SU-DHL-6 (cell line): ENCODE measurements at regions not wholly inside any gene's neighbourhood (a gene's known extent, or its start where the extent isn't known, plus 50 kb on each side); places are given as distances from the start of the nearest gene placed in this dataset.

Experiments
- H2AFZ ChIP-seq: fragments of 200-600 bp; sonication (generic); 2 replicates; pipeline ENCODE4 v1.6.1; 2014; ENCODE audit warnings: low read depth, mild to moderate bottlenecking, moderate library complexity, mixed read lengths, antibody characterized with exemption, low read length; ENCODE audit not compliant: severe bottlenecking
- H3F3A ChIP-seq: fragments of 200-600 bp; shearing (Covaris generic); 2 replicates; pipeline ENCODE4 v1.6.0; 2016; ENCODE audit warnings: antibody characterized with exemption, mild to moderate bottlenecking; ENCODE audit not compliant: insufficient read depth
- H3K27ac ChIP-seq: fragments of 200-600 bp; sonication (generic); 2 replicates; pipeline ENCODE4 v1.5.1; 2016; ENCODE audit warnings: low read depth, mild to moderate bottlenecking, low read length, moderate library complexity, mixed read lengths
- H3K27me3 ChIP-seq: fragments of 200-600 bp; sonication (generic), shearing (Covaris generic); 2 replicates; pipeline ENCODE4 v1.6.0; 2014; ENCODE audit warnings: mild to moderate bottlenecking, low read length
- H3K36me3 ChIP-seq: fragments of 200-600 bp; sonication (generic); 2 replicates; pipeline ENCODE4 v1.6.1; 2014; ENCODE audit warnings: mild to moderate bottlenecking, low read length, mixed read lengths
- H3K4me2 ChIP-seq: fragments of 300-600, 200-600 bp; shearing (Covaris generic), sonication (generic); 2 replicates; pipeline ENCODE4 v1.6.0; 2014; ENCODE audit warnings: low read length, low read depth, mild to moderate bottlenecking; ENCODE audit not compliant: poor library complexity, severe bottlenecking
- H3K4me3 ChIP-seq: fragments of 200-600 bp; sonication (generic); 2 replicates; pipeline ENCODE4 v1.5.1; 2014; ENCODE audit warnings: antibody characterized with exemption, low read length, mild to moderate bottlenecking, mixed read lengths; ENCODE audit not compliant: insufficient read depth, poor library complexity, severe bottlenecking
- H3K79me2 ChIP-seq: fragments of 200-600 bp; sonication (generic); 2 replicates; pipeline ENCODE4 v1.6.1; 2014; ENCODE audit warnings: mild to moderate bottlenecking, low read length, moderate library complexity; ENCODE audit not compliant: insufficient read depth
- H3K9ac ChIP-seq: fragments of 200-600 bp; sonication (generic); 2 replicates; pipeline ENCODE4 v1.7.0; 2014; ENCODE audit warnings: mild to moderate bottlenecking, low read length
- H3K9me2 ChIP-seq: fragments of 200-600 bp; sonication (generic); replicated peaks from 2 replicates; pipeline ENCODE4 v1.6.1; 2014; ENCODE audit warnings: low read length; ENCODE audit not compliant: insufficient read depth
- H3K9me3 ChIP-seq: fragments of 200-600 bp; sonication (generic); 2 replicates; pipeline ENCODE4 v1.6.1; 2014; ENCODE audit warnings: low read length, mixed read lengths; ENCODE audit not compliant: insufficient read depth
- H4K20me1 ChIP-seq: fragments of 200-600 bp; sonication (generic); 2 replicates; pipeline ENCODE4 v1.6.1; 2014; ENCODE audit warnings: low read depth, mild to moderate bottlenecking, antibody characterized with exemption, low read length, moderate library complexity, mixed read lengths
- CTCF ChIP-seq: fragments of 200-600 bp; sonication (generic); IDR thresholded peaks from one replicate; pipeline ENCODE4 v1.5.1; 2017; ENCODE audit warnings: antibody characterized with exemption, mild to moderate bottlenecking, low read length, moderate library complexity; ENCODE audit not compliant: insufficient read depth, poor library complexity, severe bottlenecking
- EZH2phosphoT487 ChIP-seq: fragments of 200-600 bp; sonication (generic), shearing (Covaris generic); conservative IDR thresholded peaks from 2 replicates; pipeline ENCODE4 v1.6.1; 2018; ENCODE audit warnings: mild to moderate bottlenecking, antibody characterized with exemption, low read length, moderate library complexity, mixed read lengths

GRCh38 chr11:81219661-81220060 lies 1514.0 kb downstream of the FAM181B start:
- Histone ChIP-seq H3F3A (no peaks in the 10 kb centered on the region), H3K4me2 (no peak overlapping the region), H3K9me2 (no peaks in the 10 kb centered on the region), H3K79me2 (no peaks in the 10 kb centered on the region), H3K9me3 (no peaks in the 10 kb centered on the region), H3K36me3 (no peaks in the 10 kb centered on the region), H3K27ac (no peak overlapping the region), H4K20me1 (no peaks in the 10 kb centered on the region), H2AFZ (no peak overlapping the region), H3K4me3 (no peak overlapping the region), H3K27me3 (no peaks in the 10 kb centered on the region), H3K9ac (no peak overlapping the region)
- TF ChIP-seq EZH2phosphoT487, result no peak
- no peak for TF ChIP-seq CTCF

GRCh38 chr11:81218440-81218839 lies 1515.2 kb downstream of the FAM181B start:
- Histone ChIP-seq H3F3A (no peaks in the 10 kb centered on the region), H3K27ac (no peak overlapping the region), H3K4me2 (no peak overlapping the region), H3K9ac (no peak overlapping the region), H3K27me3 (no peaks in the 10 kb centered on the region), H3K36me3 (no peaks in the 10 kb centered on the region), H3K9me3 (no peaks in the 10 kb centered on the region), H3K9me2 (no peaks in the 10 kb centered on the region), H4K20me1 (no peaks in the 10 kb centered on the region), H3K4me3 (no peak overlapping the region), H3K79me2 (no peaks in the 10 kb centered on the region), H2AFZ (no peak overlapping the region)
- TF ChIP-seq CTCF (no peak), EZH2phosphoT487 (no peak)

GRCh38 chr11:81211050-81211449 lies 1522.6 kb downstream of the FAM181B start:
- no peaks in the 10 kb centered on the region for H3K9me2 ChIP-seq
- H3K4me3 ChIP-seq, result no peak overlapping the region

More at GRCh38 chr11:81211050-81211449, 1522.6 kb downstream of the FAM181B start:
- no peak overlapping the region for H2AFZ ChIP-seq
- H3K4me2 ChIP-seq, result no peak overlapping the region
- H3K9me3 ChIP-seq, result no peaks in the 10 kb centered on the region
- H3K27me3 ChIP-seq, result no peaks in the 10 kb centered on the region
- no peak overlapping the region for H3K27ac ChIP-seq
- H3K79me2 ChIP-seq, result no peaks in the 10 kb centered on the region
- no peak overlapping the region for H3K9ac ChIP-seq
- H3F3A ChIP-seq, result no peaks in the 10 kb centered on the region
- no peaks in the 10 kb centered on the region for H4K20me1 ChIP-seq
- TF ChIP-seq CTCF (no peak), EZH2phosphoT487 (no peak)
- no peaks in the 10 kb centered on the region for H3K36me3 ChIP-seq
